ENCODE measurements at regions not wholly inside any gene's neighbourhood (a gene's known extent, or its start where the extent isn't known, plus 50 kb on each side); places are given as distances from the start of the nearest gene placed in this dataset.

GRCh38 chr5:112663146-112663545 lies 74.5 kb upstream of the APC start:
- TF ChIP-seq EP300 (IDR thresholded peaks at IDR 0.05) (no peak), CTCF (IDR thresholded peaks at IDR 0.05) (no peak), POLR2A (IDR thresholded peaks at IDR 0.05) (no peak)

Measured in stomach (tissue), 4 donors.